ENCODE measurements at regions not wholly inside any gene's neighbourhood (a gene's known extent, or its start where the extent isn't known, plus 50 kb on each side); places are given as distances from the start of the nearest gene placed in this dataset.

DNA sequence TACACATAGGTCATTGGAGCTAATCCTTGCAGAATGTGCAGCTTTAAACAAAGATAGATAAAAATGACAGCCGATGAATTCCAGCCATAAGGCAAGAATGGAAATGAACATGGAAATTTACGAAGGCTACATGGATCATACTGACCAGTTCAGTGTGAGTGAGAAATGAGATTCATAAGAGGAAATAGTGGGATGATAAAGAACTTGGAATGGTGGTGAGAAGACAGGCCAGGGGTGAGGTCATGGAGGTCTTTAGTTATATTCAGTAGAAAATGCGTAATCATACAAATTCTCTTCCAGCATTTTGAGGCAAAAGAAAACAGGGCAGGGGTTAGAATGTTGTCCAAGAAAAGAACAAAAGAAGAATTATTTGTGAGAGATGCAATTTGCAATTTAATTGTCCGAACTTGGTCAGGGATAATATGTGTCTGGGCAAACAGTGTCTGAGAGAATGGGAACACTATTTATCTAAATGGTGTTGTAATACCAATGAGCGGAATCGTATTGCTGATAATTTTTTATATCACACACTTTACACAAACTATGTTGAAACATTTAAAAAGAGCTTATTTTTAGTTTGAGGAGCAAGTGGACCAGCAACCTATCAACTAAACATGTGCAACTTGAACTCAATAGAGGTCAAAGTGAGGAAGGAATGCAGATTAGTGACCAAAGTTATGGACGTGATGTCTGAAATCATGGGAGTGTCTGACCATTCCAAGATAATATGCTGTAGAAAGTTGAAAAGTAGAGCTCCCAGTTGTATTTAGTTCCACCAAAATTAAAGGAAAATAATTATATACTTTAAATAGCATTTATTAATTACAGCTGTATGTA, 739.0 kb upstream of the NCAM2 start:
- TF ChIP-seq, protein P1, sequence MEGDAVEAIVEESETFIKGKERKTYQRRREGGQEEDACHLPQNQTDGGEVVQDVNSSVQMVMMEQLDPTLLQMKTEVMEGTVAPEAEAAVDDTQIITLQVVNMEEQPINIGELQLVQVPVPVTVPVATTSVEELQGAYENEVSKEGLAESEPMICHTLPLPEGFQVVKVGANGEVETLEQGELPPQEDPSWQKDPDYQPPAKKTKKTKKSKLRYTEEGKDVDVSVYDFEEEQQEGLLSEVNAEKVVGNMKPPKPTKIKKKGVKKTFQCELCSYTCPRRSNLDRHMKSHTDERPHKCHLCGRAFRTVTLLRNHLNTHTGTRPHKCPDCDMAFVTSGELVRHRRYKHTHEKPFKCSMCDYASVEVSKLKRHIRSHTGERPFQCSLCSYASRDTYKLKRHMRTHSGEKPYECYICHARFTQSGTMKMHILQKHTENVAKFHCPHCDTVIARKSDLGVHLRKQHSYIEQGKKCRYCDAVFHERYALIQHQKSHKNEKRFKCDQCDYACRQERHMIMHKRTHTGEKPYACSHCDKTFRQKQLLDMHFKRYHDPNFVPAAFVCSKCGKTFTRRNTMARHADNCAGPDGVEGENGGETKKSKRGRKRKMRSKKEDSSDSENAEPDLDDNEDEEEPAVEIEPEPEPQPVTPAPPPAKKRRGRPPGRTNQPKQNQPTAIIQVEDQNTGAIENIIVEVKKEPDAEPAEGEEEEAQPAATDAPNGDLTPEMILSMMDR (IDR thresholded peaks at IDR 0.05): no peak
- no peak for TF ChIP-seq POLR2A (IDR thresholded peaks at IDR 0.05)
